OCI-LY7 (cell line): ENCODE measurements at regions not wholly inside any gene's neighbourhood (a gene's known extent, or its start where the extent isn't known, plus 50 kb on each side); places are given as distances from the start of the nearest gene placed in this dataset.

Source experiments
- CTCF ChIP-seq: fragments of 200-600 bp; sonication (generic); conservative IDR thresholded peaks from 2 replicates; pipeline ENCODE4 v1.5.1; 2014; ENCODE audit warnings: mild to moderate bottlenecking, antibody characterized with exemption, low read length, moderate library complexity, mixed read lengths
- EZH2phosphoT487 ChIP-seq: fragments of 200-600 bp; sonication (generic); IDR thresholded peaks from 2 replicates; pipeline ENCODE4 v1.6.1; 2018; ENCODE audit warnings: low read depth, borderline replicate concordance, mild to moderate bottlenecking, mixed run types, antibody characterized with exemption, low read length, moderate library complexity, mixed read lengths

- TF ChIP-seq CTCF (no peak), EZH2phosphoT487 (no peak)
Observed at GRCh38 chr6:140155451-140156126, 781.1 kb upstream of the CITED2 start.
